DMS153 treated with DMSO at 0.1 percent for 48 hours (cell line): ENCODE measurements at regions not wholly inside any gene's neighbourhood (a gene's known extent, or its start where the extent isn't known, plus 50 kb on each side); places are given as distances from the start of the nearest gene placed in this dataset.

Experiments used
- DNase-seq: peaks from one replicate; lab custom pipeline; 2025; ENCODE audit not compliant: unreplicated experiment; lab: John Stamatoyannopoulos, UW

DNA sequence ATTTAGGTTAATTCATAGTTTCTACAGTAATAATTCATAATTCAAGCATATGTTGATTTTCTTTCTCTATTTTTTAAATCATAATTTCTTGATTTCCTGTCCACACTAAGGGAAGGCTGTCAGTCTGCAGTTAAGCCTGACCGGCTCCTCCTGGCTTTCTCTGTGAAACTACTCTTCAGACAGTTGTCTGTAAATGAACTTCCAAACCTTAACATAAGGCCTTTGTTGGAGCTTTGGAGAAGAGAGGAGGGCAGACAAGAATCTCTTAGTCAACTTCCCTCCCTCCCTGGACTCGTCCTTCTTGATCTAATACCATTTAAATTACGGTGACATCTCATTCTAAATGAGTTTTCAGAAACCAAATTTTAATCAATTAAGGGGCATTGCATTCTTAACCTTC is 404.1 kb upstream of the ST6GAL2 start:
- DNase-seq, result no peak

DNA sequence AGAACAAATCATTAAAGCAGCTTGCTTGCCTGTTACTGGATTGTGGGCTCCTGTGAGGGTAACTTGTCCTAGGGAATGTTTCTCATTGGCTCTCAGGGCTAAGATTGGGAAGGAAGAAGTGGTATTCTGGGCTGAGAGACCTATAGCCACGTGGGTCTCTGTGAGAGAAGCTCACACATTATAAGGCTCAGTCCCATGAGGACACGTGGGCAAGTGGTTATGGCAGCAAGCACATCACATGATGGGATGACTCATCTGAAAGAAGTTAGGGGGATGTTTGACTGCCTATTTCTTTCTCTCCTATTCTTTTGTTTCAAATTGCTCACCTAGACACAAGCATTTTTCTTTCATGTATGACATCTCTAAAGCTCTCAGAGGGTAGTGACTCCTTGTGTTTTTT is 418.0 kb upstream of the ST6GAL2 start:
- no peak for DNase-seq

DNA sequence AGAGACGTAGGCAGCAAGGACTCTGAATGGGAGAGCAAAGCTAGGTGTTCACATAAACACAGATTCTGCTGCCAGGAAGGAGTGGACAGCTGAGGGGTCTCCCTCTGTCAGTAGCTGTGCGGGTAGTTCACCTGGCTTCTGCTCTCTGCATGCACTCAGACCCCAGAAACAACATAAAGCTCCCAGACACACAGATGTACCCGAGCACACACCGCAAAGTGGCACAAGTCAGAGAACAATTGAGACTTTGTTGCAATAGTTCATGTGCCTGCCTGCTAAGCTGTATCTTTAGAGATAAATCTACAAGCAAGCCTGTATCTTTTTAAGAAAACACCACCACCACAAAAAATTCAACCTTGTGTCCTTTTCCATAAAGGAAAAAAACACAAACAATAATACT is 420.0 kb upstream of the ST6GAL2 start:
- no peak for DNase-seq

DNA sequence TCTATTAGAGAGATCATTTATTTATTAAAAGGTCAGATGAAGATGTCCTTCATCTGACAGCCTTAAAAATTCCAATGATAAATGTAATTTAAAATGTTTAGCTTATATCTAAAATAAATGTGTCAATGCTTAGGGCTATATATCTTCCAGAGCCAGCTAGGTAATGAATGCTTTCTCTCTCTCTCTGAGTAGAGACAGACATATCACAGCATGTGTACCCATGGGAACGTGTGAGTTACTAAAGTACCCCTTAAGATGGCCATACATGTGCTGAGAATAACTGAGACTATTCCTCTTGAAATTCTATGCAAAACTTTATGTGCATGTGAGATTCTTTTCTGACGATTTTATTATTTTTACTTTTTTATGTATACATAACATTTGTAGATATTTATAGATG is 420.9 kb upstream of the ST6GAL2 start:
- no peak for DNase-seq

DNA sequence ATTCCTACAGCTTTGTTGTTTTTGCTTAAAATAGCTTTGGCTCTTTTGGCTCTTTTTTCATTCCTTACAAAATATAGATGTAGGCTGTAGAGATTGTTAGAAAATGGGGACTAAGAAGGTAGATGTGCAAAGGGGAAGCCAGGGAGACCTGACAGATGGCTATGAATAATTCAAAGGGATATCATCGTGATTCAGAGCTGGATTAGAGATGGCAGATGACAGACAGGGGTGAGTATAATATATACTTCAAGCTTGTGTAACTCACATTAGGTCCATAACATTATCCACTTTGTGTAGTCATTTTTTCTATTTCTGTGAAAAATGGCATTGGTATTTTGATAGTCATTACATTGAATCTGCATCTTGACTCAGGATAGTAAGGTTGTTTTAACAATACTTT is 422.9 kb upstream of the ST6GAL2 start:
- no peak for DNase-seq

DNA sequence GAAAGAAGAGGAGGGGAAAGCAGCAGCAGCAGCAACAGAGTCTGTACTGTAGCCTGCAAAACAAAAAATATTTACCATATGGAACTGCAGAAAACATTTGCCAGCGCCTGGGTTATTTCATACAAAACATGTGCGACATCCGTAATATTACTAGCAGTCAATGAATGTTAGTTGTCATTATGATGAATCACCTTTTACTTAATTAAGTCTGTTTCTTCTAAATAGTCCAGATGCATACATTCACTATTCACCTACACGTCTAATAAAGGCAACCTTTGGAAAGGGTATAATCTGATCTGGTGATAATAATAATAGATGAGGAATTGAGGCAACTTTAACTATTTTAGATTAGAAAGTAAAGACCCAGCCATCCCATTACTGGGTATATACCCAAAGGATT is 426.3 kb upstream of the ST6GAL2 start:
- DNase-seq, result no peak

DNA sequence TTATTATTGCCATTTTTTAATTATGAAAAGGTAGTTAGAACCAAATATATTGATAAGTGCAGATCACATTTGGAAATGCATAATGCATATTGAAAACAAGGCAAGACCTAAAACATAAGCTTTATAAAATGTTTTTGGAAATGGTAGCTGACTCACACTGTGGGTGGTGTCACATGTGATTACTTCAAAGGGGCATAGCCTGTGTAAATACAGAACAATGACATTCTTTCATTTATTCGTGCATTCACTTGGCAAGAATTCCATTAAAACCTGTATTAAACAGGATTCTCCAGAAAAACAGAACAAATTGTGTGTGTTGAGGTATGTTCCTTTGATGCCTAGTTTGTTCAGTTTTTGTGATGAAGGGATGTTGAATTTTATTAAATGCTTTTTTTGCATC is 427.3 kb upstream of the ST6GAL2 start:
- DNase-seq, result no peak

DNA sequence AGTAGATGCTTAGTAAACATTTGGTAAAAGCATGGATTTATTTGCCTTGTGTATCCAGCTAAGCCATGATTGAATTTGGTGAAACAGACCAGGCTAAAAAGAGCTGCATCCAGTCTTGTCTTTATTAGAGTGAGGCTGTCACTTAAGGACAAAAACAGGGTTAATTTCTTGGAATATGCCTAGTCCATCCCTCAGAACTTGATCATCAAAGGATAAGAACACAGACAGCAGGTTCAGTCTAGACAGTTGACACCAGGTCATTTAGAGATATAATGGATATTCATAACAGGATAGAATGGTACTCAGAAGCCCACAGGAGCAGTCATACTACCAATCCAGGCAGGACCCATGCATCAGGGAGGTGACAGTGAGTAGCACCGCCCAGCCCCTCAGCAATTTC is 434.9 kb upstream of the ST6GAL2 start:
- DNase-seq, result no peak

DNA sequence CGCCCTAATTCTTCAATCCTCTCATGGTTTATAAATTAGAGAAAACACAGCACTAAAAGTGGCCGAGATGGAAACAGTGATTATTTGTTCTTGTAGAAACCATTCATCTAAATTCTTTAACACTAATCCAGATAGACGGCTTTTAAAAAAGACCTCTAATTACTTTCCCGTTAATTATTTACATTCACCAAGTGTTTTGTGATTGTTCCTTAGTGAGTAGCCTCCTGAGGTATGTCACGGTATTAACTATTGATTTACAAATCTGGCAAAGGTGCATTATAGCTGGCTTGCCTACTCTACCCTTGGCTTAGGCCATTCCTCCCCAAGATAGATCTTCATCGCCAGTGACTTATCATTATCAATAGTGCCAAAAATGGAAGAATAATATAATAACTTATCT is 436.4 kb upstream of the ST6GAL2 start:
- no peak for DNase-seq

DNA sequence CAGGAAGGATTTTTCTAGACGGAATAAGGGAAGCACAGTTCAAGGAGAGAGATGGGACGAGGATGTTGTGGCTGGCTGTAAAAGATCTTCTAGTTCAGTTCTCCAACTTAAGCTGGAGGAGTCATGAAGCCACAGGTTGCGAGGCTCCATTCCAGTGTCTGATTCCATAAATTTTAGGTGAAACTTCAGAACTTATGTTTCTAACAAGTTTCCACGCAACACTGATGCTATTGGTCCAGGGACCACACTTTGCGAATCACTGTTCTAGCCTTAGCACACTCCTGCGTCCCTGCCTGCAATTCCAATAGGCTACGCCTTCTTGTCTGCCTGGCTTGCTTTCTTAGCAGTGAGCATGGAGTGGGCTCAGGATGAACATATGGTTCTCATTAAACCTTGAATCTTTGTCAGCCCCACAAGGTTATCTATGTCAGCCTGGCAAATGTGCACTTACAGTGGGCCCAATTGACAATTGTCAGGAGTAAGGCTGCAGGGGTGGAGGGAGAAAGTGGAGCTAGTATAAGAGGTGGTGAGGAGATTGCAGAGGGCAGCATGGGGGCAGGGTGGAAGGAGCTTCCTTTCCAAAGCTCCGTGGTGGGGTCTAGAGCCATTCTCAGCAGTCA is 438.1 kb upstream of the ST6GAL2 start:
- DNase-seq, result no peak

DNA sequence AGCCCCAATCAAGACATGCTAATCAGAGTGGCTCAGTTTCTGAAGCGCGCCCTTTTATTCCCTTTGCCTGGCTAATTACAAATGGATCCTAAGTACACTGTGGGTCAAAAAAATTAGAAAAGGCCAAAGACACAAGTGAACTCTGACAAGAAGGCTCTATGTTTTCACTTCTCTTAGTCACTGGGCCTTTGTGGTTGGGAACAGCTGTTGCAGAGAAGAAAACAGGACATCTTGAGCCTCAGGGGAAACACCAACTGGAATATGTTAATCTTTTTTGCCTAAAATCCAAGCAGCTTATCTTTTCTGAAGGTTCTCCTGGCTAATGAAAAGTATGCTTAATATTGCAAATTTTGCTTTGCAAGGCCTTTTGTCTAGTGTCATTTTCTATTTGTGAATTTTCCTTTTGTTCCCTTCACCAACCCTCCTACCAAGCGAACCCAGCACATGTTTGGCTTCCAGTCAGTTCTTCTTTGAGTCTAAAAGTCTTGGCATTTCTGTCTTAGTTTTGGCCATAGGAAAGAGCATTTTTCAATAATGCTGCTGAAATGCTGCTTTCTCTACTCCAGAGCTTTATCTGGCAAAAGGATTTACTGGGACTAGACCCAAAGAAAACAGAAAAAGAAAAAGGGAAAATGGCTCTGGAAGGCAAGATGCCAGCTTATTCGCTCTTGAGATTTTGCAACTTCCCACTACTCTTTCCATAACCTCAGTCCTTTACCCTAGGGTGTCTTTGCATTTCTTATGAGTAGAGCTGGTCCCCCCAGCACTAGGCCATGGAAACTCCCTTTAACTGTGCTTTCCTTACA is 440.2 kb upstream of the ST6GAL2 start:
- DNase-seq, result no peak

DNA sequence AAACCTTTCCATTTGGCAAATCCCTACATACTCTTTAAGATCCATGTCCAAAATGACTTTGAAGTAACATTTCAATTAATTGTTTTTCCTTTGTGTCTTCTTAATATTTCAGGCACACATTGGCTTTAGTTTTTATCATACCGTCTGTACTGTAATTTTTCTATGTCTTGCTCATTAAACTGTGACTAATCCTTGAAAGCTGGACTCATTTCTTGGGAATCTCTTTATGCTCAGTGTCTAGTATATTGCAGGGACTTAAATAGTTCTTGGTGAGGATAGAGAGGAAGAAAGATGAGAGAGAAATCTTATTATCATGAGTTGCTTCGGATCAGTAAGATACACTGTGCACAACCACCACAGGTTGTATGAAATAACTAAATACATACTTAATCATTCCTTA is 448.3 kb upstream of the ST6GAL2 start:
- no peak for DNase-seq

DNA sequence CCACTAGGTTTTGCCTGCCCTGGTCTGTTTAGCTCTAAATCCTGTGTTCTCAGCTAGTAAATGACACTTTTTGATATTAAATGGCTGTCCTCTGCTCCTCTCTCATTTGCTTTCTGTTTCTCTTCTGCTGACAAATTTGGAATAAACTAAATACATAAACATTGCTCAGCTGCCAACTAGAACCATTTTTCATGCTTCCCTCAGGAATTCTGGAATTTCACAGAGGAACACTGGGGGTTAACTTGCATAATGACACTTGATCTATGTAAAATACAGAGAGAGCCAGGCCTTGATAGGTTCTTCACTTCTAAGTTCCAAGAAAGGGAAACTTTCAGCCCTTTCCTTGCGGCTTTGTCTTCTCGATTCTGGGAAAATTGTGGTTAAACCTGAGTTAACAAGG is 450.6 kb upstream of the ST6GAL2 start:
- no peak for DNase-seq

DNA sequence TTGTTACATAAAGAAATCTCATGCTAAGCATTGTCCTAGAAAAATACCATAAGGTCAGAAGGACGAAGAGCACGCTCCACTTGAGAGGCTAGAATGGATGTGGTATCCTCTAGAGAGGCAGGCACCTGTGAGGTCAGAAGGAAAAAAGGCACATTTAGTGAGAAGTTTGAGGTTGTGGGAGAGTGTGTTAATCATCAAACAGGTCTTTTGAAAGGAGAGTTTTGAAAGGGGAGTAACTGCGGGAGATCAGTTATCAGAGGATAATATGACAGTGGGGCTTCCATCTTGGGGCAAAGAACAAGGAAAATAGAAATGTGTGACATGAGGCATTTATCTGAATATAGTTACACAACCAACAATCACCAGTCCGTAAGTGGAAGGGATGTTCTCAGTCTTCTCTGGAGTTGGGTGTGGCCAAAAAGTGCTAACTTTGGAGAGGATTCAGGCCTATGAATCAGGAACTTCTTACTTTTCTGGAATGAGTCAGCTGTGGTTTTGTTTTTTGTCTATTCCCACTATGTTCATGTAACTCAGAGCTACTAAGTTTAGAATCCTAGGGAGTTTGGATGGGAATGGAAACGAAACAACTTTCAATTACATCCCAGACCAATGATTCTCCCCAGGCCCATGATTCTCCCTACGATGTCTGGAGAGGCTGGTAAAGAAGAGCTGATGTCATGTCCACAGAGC is 451.4 kb upstream of the ST6GAL2 start:
- DNase-seq, result no peak

DNA sequence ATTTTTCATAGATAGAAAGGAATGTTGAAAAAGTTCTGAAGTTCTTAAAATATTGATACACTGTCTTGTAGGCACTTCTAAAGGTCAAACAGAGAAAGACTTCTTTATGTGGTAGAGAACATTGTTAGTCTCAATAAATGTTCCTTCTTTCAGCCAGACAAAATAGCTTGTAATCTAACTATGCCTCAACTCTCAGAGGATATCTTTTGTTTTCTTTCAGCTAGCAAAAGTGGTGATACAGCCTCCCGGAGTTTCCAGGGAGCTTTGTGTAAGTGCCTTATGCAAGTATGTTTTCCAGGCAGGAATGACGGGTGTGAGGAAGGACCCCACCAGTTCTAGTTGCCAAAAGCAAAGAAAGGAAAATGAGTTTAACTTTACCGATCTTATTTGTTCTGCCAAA is 452.1 kb upstream of the ST6GAL2 start:
- DNase-seq, result no peak

DNA sequence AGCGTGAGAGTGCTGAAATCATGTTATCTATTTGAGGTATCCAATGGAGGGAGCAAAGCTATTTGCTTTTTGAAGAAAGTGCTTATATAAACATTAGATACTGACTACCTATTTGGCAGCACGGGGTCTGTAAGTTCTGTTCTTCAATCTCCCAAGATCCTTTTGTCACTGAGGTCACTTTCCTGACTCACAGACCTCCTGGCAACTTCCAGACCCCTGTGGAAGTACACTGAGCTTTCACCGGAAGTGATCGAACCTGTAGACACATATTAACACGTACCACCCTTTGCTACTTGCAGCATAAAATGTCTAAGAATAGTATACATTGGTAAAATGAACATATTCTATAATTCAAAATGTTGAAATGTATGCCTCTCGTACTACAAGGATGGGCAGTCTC is 452.6 kb upstream of the ST6GAL2 start:
- DNase-seq, result no peak

DNA sequence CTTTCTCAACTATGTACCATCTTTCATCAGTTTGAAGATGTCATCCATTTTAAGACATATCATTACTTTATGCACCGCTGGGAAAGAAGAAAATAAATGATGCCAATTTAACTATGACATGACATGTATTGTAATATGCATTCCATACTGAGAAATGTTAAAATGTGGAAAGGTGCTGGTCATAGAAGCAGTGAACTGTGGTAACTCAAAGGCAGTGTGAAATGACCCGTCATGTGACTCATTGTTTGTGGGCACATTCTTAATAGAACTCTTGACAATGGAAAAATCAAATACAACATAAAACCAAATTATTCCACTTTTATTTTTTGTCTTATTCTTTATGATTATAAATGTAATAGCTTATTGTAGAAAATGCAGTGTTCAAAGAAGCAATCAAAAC is 455.0 kb upstream of the ST6GAL2 start:
- DNase-seq, result no peak

DNA sequence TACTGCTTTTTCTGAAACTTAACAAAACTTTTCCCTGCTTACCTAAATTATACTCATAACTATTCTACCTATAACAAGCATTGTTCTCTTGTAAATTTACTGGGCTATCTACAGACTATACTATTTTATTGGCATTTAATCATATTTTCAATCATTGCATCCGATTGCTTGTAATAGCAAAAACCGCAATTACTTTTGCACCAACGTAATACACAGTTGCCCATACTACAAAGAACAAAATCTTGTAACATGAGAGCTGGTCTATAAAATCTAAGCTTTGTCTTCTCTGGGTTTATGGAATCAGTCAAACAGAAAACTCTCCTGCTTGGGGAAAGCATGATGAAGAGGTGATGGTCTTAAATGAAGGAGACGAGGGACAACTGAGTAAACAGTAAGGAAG is 463.4 kb upstream of the ST6GAL2 start:
- DNase-seq, result no peak

DNA sequence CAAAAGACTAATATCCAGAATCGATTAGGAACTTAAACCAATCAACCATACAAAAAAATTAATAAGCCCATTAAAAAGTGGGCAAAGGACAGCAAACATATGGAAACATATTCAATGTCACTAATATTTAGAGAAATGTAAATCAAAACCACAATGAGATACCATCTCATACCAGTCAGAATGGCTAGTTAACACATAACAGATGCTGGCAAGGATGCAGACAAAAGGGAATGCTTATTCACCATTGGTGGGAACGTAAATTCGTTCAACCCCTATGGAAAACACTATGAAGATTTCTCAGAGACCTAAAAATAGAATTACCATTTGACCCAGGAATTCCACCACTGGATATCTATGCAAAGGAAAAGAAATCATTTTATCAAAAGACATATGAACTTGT is 468.2 kb upstream of the ST6GAL2 start:
- no peak for DNase-seq

DNA sequence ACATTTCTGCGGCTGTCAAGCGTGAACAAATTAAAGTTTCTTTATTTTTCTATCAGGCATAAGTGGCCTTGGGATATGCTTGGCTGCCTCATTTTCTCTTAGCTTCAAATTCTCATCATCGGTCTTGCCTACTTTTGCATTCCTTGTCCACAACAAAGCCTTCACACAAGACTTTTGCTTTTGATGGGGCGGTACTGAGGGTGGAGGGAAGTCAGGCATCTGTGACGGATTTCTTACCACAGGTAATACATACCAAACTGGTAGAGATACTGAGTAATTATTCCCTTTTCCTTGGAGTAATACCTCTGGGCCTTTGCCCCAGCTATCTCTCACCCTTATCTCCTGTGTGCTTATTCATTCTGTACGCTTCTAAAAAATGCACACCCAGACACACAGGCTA is 468.3 kb upstream of the RGPD4 start:
- no peak for DNase-seq

DNA sequence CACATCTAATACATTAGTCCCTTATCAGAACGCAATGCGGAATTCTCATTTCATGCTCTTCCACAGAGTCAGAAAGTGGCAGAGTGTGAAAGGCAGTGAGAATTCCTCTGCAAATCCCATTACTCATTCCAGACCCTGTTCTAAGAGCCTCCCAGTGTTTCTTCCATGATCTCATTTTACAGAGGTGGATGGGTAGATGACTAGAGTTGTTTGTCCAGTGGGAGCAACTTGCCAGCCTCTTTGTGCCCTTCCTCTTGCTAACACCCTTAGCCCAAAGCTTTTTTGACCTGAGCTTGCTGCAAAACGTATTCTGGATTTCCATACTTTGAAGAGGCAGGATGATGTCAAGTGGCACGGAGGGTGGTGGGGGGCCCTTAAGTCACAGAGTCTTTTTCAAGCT is 467.7 kb upstream of the RGPD4 start:
- DNase-seq, result no peak

DNA sequence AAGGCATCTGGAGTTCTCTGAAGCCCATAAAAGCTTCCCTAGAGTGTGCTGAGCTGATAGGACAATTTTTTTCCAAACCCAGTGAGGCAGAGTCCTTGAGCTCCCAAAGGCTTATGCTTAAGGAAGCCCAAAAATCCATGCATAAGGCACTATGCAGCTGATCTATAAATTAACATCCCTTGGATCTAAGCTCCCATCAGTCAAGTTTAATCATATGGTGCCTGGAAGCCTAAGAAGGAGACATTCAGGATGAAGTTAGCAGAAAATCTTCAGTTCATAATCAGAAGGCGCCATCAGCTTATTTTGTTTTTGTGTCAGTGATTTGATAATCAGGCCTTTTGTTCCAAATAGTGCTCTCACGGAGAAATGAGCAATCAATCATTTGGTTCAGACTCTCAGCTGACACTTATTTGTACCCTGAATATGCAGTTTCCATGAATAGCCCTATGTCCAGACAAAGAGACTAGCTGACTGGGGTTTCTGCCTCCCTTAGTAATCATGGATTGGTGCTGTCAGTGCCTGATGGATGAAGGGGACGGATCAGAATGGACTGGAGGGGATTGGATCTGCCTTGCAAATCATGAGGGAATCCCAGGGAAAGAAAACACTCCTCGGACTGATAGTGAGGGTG is 464.8 kb upstream of the RGPD4 start:
- DNase-seq, result no peak
